Right lobe of liver (tissue), 4 donors: ENCODE measurements at regions not wholly inside any gene's neighbourhood (a gene's known extent, or its start where the extent isn't known, plus 50 kb on each side); places are given as distances from the start of the nearest gene placed in this dataset.

Experiments
- CTCF ChIP-seq, 4 donors: fragments of 200-600 bp in 3 of 4; fragments of 450-650 bp in 1 of 4; IDR thresholded peaks; one replicate each; pipeline versions ENCODE4 v1.5.1 to v1.8.0; 2016 to 2022; ENCODE audit warnings: antibody characterized with exemption in 4 of 4, mild to moderate bottlenecking in 2 of 4
- POLR2A ChIP-seq: fragments of 450-650 bp; IDR thresholded peaks from one replicate; pipeline ENCODE4 v1.6.1; 2017; ENCODE audit warnings: antibody characterized with exemption, mild to moderate bottlenecking
- donor health status: DM: no; HTN: no; CAD: no.
- donor health status: DM: no; HTN: no; CAD: no.
- donor health status: DM: no; HTN: yes; CAD: no.

GRCh38 chr21:14748662-14749061 lies 202.5 kb upstream of the SAMSN1 start:
- TF ChIP-seq CTCF (IDR thresholded peaks at IDR 0.05) = no peak
- no peak for TF ChIP-seq POLR2A
